H9 (cell line): ENCODE measurements at regions not wholly inside any gene's neighbourhood (a gene's known extent, or its start where the extent isn't known, plus 50 kb on each side); places are given as distances from the start of the nearest gene placed in this dataset.

Source experiments
- DNase-seq: peaks from one replicate; pipeline ENCODE4 v3.0.0-alpha.2; 2017
- H2AFZ ChIP-seq: one replicate; pipeline ENCODE4 v1.6.1; 2013; ENCODE audit warnings: mild to moderate bottlenecking, low read length, control low read depth, moderate library complexity
- H2AK5ac ChIP-seq: 2 replicates; pipeline ENCODE4 v1.6.1; 2013; ENCODE audit warnings: low read length, control low read depth, mixed read lengths; ENCODE audit not compliant: insufficient read length
- H2BK120ac ChIP-seq: one replicate; pipeline ENCODE4 v1.6.1; 2013; ENCODE audit warnings: low read depth, mild to moderate bottlenecking, low read length, control low read depth, inconsistent platforms; ENCODE audit not compliant: poor library complexity, severe bottlenecking
- H2BK12ac ChIP-seq: 2 replicates; pipeline ENCODE4 v1.6.1; 2013; ENCODE audit warnings: low read length, control low read depth, mixed read lengths, low read depth; ENCODE audit not compliant: insufficient read length
- H2BK15ac ChIP-seq: 2 replicates; pipeline ENCODE4 v1.6.1; 2013; ENCODE audit warnings: low read depth, low read length, control low read depth
- H2BK20ac ChIP-seq: one replicate; pipeline ENCODE4 v1.6.1; 2013; ENCODE audit warnings: low read depth, mild to moderate bottlenecking, low read length, control low read depth, inconsistent platforms; ENCODE audit not compliant: poor library complexity, severe bottlenecking
- H2BK5ac ChIP-seq: 2 replicates; pipeline ENCODE4 v1.6.1; 2013; ENCODE audit warnings: low read length, control low read depth, mixed read lengths; ENCODE audit not compliant: insufficient read length
- H3K14ac ChIP-seq: 2 replicates; pipeline ENCODE4 v1.6.1; 2013; ENCODE audit warnings: low read length, control low read depth; ENCODE audit not compliant: insufficient read depth
- H3K18ac ChIP-seq: 2 replicates; pipeline ENCODE4 v1.6.1; 2013; ENCODE audit warnings: low read depth, mild to moderate bottlenecking, mixed read lengths, low read length, control low read depth; ENCODE audit not compliant: insufficient read length
- H3K23ac ChIP-seq: 2 replicates; pipeline ENCODE4 v1.6.1; 2013; ENCODE audit warnings: low read length, control low read depth, mixed read lengths, low read depth; ENCODE audit not compliant: insufficient read length
- H3K23me2 ChIP-seq: 2 replicates; pipeline ENCODE4 v1.6.1; 2013; ENCODE audit warnings: low read depth, mild to moderate bottlenecking, mixed read lengths, low read length, control low read depth; ENCODE audit not compliant: insufficient read length, poor library complexity, severe bottlenecking
- H3K27ac ChIP-seq: 2 replicates; pipeline ENCODE4 v1.5.1; 2013; ENCODE audit warnings: low read length, control low read depth, mixed read lengths, low read depth; ENCODE audit not compliant: insufficient read length
- H3K27me3 ChIP-seq: 2 replicates; pipeline ENCODE4 v1.6.1; 2013; ENCODE audit warnings: low read length, control low read depth, inconsistent platforms; ENCODE audit not compliant: insufficient read depth
- H3K4ac ChIP-seq: 2 replicates; pipeline ENCODE4 v1.6.1; 2013; ENCODE audit warnings: low read depth, mild to moderate bottlenecking, control low read depth, inconsistent platforms, low read length, moderate library complexity
- H3K4me1 ChIP-seq: 2 replicates; pipeline ENCODE4 v1.6.1; 2013; ENCODE audit warnings: low read length, control low read depth, inconsistent platforms; ENCODE audit not compliant: insufficient read depth
- H3K4me2 ChIP-seq: 2 replicates; pipeline ENCODE4 v1.6.1; 2013; ENCODE audit warnings: low read length, control low read depth, mixed read lengths; ENCODE audit not compliant: insufficient read length, insufficient read depth
- H3K56ac ChIP-seq: 2 replicates; pipeline ENCODE4 v1.6.1; 2013; ENCODE audit warnings: low read depth, mild to moderate bottlenecking, mixed read lengths, low read length, control low read depth; ENCODE audit not compliant: insufficient read length
- H3K79me1 ChIP-seq: 2 replicates; pipeline ENCODE4 v1.6.1; 2013; ENCODE audit warnings: low read depth, mild to moderate bottlenecking, moderate library complexity, low read length, control low read depth, inconsistent platforms; ENCODE audit not compliant: insufficient read depth, poor library complexity, severe bottlenecking
- H3K79me2 ChIP-seq: 2 replicates; pipeline ENCODE4 v1.6.1; 2013; ENCODE audit warnings: low read length, control low read depth, inconsistent platforms; ENCODE audit not compliant: insufficient read depth
- H3K9ac ChIP-seq: 2 replicates; pipeline ENCODE4 v1.6.1; 2013; ENCODE audit warnings: low read length, control low read depth, mixed read lengths; ENCODE audit not compliant: insufficient read length; ENCODE audit errors: extremely low read depth
- H3K9me3 ChIP-seq: one replicate; pipeline ENCODE4 v1.6.1; 2013; ENCODE audit warnings: low read depth, low read length, inconsistent platforms; ENCODE audit not compliant: control insufficient read depth
- H3T11ph ChIP-seq: one replicate; pipeline ENCODE4 v1.6.1; 2013; ENCODE audit warnings: mild to moderate bottlenecking, low read length, control low read depth, inconsistent platforms
- H4K20me1 ChIP-seq: one replicate; pipeline ENCODE4 v1.6.1; 2013; ENCODE audit not compliant: control insufficient read depth, insufficient read length, insufficient read depth
- H4K5ac ChIP-seq: 2 replicates; pipeline ENCODE4 v1.6.1; 2013; ENCODE audit warnings: low read depth, mild to moderate bottlenecking, mixed read lengths, low read length, control low read depth; ENCODE audit not compliant: insufficient read length
- H4K8ac ChIP-seq: replicated peaks from 2 replicates; pipeline ENCODE4 v1.6.1; 2013; ENCODE audit warnings: low read length, control low read depth, mixed read lengths, low read depth; ENCODE audit not compliant: insufficient read length
- H4K91ac ChIP-seq: 2 replicates; pipeline ENCODE4 v1.6.1; 2013; ENCODE audit warnings: low read depth, mild to moderate bottlenecking, moderate library complexity, mixed read lengths, low read length, control low read depth; ENCODE audit not compliant: insufficient read length
- H3K27ac Mint-ChIP-seq, 3 experiments: 2 replicates in 2 of 3; 3 replicates in 1 of 3; pipeline ENCODE4 v1.8.0; 2020 to 2021; ENCODE audit warnings: mixed read lengths in 3 of 3, mild to moderate bottlenecking in 1 of 3, moderate library complexity in 1 of 3
- H3K27me3 Mint-ChIP-seq: 2 replicates; pipeline ENCODE4 v1.8.0; 2021; ENCODE audit warnings: low read depth, mild to moderate bottlenecking, moderate library complexity, mixed read lengths
- H3K36me3 Mint-ChIP-seq, 3 experiments: 2 replicates in 2 of 3; 3 replicates in 1 of 3; pipeline ENCODE4 v1.8.0; 2020 to 2021; ENCODE audit warnings: low read depth in 3 of 3, mixed read lengths in 3 of 3; ENCODE audit not compliant: insufficient read depth in 1 of 3
- H3K4me1 Mint-ChIP-seq, 2 experiments: 2 replicates each; pipeline ENCODE4 v1.8.0; 2020; ENCODE audit warnings: mixed read lengths in 2 of 2
- H3K4me3 Mint-ChIP-seq, 2 experiments: 2 replicates in 1 of 2; 3 replicates in 1 of 2; pipeline ENCODE4 v1.8.0; 2020 to 2021; ENCODE audit warnings: mild to moderate bottlenecking in 2 of 2, mixed read lengths in 2 of 2, moderate library complexity in 1 of 2
- H3K9me3 Mint-ChIP-seq, 2 experiments: 2 replicates in 1 of 2; 3 replicates in 1 of 2; pipeline ENCODE4 v1.8.0; 2020; ENCODE audit warnings: mild to moderate bottlenecking in 2 of 2, mixed read lengths in 2 of 2, moderate library complexity in 1 of 2
- WGBS: extraction: QIAGEN DNeasy Blood & Tissue Kit; methylation state at CpG from one replicate; pipeline ENCODE4 v1.1.7; 2013; ENCODE audit warnings: missing lambda C conversion rate, low lambda C conversion rate, mixed read lengths; ENCODE audit not compliant: insufficient read length; ENCODE audit errors: extremely low coverage; 5-methylcytosine and 5-hydroxymethylcytosine counted together
- TF ChIP-seq, protein P1 (sequence below): fragments of 200-600 bp; sonication (generic); conservative IDR thresholded peaks from 3 replicates; pipeline ENCODE4 v1.8.0; 2021; ENCODE audit warnings: antibody characterized with exemption, mild to moderate bottlenecking

DNA sequence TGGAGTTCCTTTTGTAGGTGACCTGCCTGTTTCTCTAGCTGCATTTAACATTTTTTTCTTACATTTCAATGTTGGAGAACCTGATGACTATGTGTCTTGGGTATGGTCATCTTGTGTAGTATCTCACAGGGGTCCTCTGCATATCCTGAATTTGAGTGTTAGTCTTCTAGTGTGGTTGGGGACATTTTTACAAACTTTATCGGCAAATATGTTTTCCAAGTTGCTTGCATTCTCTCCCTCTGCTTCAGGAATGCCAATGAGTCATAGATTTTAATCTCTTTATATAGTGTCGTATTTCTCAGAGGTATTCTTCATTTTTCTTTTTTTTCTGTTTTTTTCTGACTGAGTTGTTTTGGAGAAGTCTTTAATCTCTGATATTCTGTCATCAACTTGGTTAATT is 684.0 kb downstream of the NCAM2 start:
- Histone ChIP-seq H4K91ac (no peak overlapping the region), H3K9me3 (no peaks in the 10 kb centered on the region), H3K23me2 (no peaks in the 10 kb centered on the region), H3T11ph (no peak overlapping the region), H2BK12ac (no peak overlapping the region), H3K4me1 (no peaks in the 10 kb centered on the region), H4K8ac (no peak overlapping the region), H3K4ac (no peak overlapping the region), H2BK15ac (no peak overlapping the region), H3K14ac (no peak overlapping the region), H3K79me1 (no peaks in the 10 kb centered on the region), H4K5ac (no peak overlapping the region), H2BK120ac (no peak overlapping the region), H3K23ac (no peak overlapping the region), H2AK5ac (no peak overlapping the region), H3K4me2 (no peak overlapping the region), H4K20me1 (no peaks in the 10 kb centered on the region), H3K9ac (no peak overlapping the region), H3K18ac (no peak overlapping the region), H2BK5ac (no peak overlapping the region), H3K27me3 (no peaks in the 10 kb centered on the region), H2BK20ac (no peak overlapping the region), H2AFZ (no peak overlapping the region), H3K56ac (no peak overlapping the region), H3K27ac (no peak overlapping the region), H3K79me2 (no peaks in the 10 kb centered on the region)
- Mint-ChIP-seq H3K27me3 (no peaks in the 10 kb centered on the region; the same call in 1 of the 2 replicates), H3K9me3 (peaks cover 0 to 6% of the 10 kb centered on the region in 2 experiments; a peak in 4 of 5 replicates), H3K27ac (no peak overlapping the region), H3K4me1 (no peaks in the 10 kb centered on the region), H3K4me3 (no peak overlapping the region), H3K36me3 (no peaks in the 10 kb centered on the region)
- TF ChIP-seq, protein P1, sequence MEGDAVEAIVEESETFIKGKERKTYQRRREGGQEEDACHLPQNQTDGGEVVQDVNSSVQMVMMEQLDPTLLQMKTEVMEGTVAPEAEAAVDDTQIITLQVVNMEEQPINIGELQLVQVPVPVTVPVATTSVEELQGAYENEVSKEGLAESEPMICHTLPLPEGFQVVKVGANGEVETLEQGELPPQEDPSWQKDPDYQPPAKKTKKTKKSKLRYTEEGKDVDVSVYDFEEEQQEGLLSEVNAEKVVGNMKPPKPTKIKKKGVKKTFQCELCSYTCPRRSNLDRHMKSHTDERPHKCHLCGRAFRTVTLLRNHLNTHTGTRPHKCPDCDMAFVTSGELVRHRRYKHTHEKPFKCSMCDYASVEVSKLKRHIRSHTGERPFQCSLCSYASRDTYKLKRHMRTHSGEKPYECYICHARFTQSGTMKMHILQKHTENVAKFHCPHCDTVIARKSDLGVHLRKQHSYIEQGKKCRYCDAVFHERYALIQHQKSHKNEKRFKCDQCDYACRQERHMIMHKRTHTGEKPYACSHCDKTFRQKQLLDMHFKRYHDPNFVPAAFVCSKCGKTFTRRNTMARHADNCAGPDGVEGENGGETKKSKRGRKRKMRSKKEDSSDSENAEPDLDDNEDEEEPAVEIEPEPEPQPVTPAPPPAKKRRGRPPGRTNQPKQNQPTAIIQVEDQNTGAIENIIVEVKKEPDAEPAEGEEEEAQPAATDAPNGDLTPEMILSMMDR = no peak
- no peak for DNase-seq
- WGBS = no CpG with 5 or more reads among the region's 2 CpGs
